Astrocyte of the cerebellum (primary cell): ENCODE measurements at regions not wholly inside any gene's neighbourhood (a gene's known extent, or its start where the extent isn't known, plus 50 kb on each side); places are given as distances from the start of the nearest gene placed in this dataset.

ENCODE experiments used
- DNase-seq: peaks from one replicate; pipeline ENCODE4 v3.0.0-alpha.2; 2011; ENCODE audit warnings: low read depth
- H3K4me3 ChIP-seq: 2 replicates; pipeline ENCODE4 v1.5.1; 2011; ENCODE audit warnings: mild to moderate bottlenecking, low read depth, low read length, moderate library complexity
- CTCF ChIP-seq: IDR thresholded peaks from 2 replicates; pipeline ENCODE4 v1.5.1; 2012; ENCODE audit warnings: low read length, low read depth, moderate library complexity, mild to moderate bottlenecking; ENCODE audit errors: missing control alignments
- in situ Hi-C: cut with HindIII; loops from 2 replicates; pipeline ENCODE4 v1.10.0; 2017; ENCODE audit warnings: low sequenced_read_pairs

DNA sequence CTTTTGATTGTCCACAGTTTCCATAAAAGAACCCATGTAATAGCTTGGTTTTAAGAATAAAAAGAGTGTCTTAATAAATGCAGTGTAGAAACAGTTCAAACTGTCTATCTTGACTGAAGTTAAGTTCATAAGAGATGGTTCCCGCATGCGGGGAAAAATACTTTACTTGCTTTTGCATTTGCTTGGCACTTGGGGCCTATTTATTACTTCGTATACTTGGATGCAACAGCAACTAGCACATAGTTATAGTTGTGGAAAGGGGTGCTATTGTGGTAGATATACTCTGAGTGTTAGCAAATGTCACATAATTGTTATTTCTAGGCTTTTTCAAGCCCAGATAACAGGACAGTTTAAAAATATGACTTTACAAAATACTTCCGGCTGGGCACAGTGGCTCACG is 97.7 kb upstream of the HMGCLL1 start:
- DNase-seq: no peak

DNA sequence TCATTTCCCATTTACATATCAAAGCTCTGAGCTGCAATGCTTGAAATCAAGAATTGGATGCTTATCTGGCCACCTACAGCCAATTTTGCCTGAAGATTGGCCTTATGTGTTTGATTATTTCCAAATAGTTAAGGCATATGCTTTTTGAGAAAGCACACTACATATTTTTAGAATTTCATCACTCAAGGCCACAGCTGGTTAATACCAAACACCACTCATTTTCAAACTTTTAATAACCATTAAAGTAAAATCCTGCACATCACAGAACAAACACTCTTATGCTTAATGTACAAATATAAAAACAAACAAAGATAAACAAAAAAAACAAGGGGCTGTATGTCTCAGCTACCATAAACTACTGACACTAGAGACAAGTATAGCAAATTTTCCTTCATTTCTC is 96.9 kb upstream of the HMGCLL1 start:
- no peak for DNase-seq
- H3K4me3 ChIP-seq: no peak overlapping the region
- no peak for TF ChIP-seq CTCF
- in situ Hi-C loops: no loop called here

More for the DNA sequence above, 97.7 kb upstream of the HMGCLL1 start:
- no peak for TF ChIP-seq CTCF
- no peak overlapping the region for H3K4me3 ChIP-seq
- in situ Hi-C loops: no loop called here

GRCh38 chr6:55674672-55675071 is 95.7 kb upstream of the HMGCLL1 start:
- TF ChIP-seq CTCF: no peak
- H3K4me3 ChIP-seq: no peak overlapping the region
- in situ Hi-C loops: no loop called here
- DNase-seq: no peak

DNA sequence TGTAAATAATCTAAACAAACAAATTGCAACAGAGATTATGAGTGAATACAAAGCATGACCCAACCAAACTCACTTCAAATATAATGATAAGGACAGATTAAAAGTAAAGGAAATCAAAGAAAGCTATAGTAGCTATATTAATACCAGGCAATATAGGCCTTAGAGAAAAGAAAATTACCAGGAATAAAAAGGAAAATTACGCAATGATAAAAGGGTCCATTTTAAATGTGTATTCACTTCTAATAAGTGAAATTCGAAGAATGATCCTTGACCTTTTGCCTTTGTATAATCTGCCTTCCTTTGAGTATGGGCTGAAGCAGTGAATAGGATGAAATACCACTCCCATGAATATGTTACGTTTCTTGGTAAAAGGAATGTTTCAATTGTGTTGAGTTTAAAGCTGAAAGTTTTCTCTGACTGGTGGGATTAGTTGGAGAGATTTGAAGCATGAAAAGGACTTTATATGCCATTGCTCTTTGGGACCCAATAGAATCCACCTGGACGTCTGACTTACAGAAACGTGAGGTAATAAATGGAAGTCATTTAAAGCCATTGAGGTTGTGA is 91.9 kb upstream of the HMGCLL1 start:
- H3K4me3 ChIP-seq: no peak overlapping the region
- DNase-seq: no peak
- no peak for TF ChIP-seq CTCF
- in situ Hi-C loops: no loop called here

DNA sequence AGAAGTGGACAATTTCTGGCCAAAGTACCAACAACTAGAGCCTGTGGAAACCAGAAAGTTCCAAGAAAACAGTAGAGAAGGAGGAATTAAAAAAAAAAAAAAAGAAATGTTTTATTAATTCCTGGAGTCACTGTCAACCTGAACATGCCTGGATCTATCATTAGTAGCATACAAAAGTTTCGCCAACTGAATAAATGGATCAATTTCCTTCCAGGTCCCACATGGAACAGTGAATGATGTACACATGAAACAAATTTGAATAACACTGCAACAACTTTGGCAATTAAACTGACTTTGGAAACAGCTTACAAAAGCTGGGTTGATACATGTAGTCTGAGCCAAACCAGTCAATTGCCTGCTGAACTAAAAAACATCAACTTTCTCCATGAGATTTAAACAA is 90.0 kb upstream of the HMGCLL1 start:
- no peak for DNase-seq
- in situ Hi-C loops: no loop called here
- no peak for TF ChIP-seq CTCF
- no peak overlapping the region for H3K4me3 ChIP-seq

DNA sequence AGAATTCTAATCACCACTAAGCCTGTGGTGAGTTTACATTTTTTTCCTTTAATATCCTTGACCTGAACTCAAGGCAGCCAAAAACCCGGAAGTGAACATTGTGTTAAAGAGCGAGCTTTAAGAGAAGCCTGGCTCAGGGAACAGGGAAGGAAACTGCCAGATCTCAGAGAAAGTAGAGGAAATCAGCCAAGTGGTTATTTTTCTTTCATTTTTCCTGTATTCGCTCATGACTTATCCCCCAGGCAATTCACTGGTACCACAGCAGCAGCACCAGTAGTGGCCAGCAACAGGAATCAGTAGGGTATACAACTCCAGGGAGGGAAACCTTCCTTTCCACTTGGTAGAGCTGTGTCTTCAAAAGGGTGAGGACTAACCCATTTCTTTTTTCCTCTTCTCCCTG is 89.6 kb upstream of the HMGCLL1 start:
- DNase-seq: peak; percentile 27
- TF ChIP-seq CTCF: no peak
- no peak overlapping the region for H3K4me3 ChIP-seq
- in situ Hi-C loops: no loop called here

DNA sequence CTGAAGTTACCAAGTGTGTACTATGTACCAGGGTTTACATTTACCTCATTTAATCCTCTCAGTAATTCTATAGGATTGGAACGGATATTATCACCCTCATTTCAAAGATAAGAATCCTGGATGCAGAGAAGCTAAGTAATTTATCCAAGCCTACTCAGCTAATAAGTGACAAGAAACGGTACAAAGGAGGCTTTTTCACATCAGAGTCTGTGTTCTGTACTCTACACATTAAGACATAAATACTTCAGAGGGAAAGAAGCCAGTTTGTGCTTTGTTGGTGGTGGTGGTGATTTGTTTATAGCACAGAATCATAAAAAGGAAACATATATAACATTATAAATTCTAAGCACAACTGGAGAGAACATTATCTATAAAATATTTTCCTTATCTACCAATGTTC is 88.3 kb upstream of the HMGCLL1 start:
- no peak for DNase-seq
- H3K4me3 ChIP-seq: no peak overlapping the region
- no peak for TF ChIP-seq CTCF
- in situ Hi-C loops: no loop called here
